OCI-LY3 (cell line): ENCODE measurements at regions not wholly inside any gene's neighbourhood (a gene's known extent, or its start where the extent isn't known, plus 50 kb on each side); places are given as distances from the start of the nearest gene placed in this dataset.

Experiments used
- EZH2phosphoT487 ChIP-seq: fragments of 200-600 bp; shearing (Covaris generic); IDR thresholded peaks from 2 replicates; pipeline ENCODE4 v1.6.1; 2018; ENCODE audit warnings: antibody characterized with exemption, mixed run types, low read depth
- TF ChIP-seq, protein P1 (sequence below): fragments of 200-600, 300-600 bp; sonication (generic); IDR thresholded peaks from 2 replicates; pipeline ENCODE4 v1.5.1; 2014; ENCODE audit warnings: antibody characterized with exemption, low read length, low read depth

DNA sequence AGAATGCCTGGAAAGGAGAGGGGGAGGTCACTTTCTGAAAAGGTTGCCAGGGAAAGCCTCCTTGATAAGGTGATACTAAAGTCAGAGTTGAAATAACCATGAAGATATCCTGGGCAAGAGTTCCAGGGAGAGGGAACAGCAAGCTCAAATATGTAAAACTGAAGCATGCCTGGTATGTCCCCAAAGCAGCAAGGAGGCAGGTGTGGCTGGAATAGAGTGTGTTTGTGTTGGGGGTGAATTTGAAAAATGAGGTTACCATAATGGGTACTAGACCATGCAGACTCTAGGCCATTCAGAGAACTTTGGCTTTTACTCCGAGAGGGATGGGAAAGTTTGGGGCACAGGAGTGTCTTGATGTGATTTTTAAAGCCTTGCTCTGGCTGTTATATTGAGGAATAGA, 66.7 kb upstream of the PTCSC3 start:
- TF ChIP-seq, protein P1, sequence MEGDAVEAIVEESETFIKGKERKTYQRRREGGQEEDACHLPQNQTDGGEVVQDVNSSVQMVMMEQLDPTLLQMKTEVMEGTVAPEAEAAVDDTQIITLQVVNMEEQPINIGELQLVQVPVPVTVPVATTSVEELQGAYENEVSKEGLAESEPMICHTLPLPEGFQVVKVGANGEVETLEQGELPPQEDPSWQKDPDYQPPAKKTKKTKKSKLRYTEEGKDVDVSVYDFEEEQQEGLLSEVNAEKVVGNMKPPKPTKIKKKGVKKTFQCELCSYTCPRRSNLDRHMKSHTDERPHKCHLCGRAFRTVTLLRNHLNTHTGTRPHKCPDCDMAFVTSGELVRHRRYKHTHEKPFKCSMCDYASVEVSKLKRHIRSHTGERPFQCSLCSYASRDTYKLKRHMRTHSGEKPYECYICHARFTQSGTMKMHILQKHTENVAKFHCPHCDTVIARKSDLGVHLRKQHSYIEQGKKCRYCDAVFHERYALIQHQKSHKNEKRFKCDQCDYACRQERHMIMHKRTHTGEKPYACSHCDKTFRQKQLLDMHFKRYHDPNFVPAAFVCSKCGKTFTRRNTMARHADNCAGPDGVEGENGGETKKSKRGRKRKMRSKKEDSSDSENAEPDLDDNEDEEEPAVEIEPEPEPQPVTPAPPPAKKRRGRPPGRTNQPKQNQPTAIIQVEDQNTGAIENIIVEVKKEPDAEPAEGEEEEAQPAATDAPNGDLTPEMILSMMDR: no peak
- TF ChIP-seq EZH2phosphoT487: no peak
